GM23338 (cell line): ENCODE measurements at regions not wholly inside any gene's neighbourhood (a gene's known extent, or its start where the extent isn't known, plus 50 kb on each side); places are given as distances from the start of the nearest gene placed in this dataset.

Experiments
- CREB1 ChIP-seq: fragments of 250-450 bp; sonication (Bioruptor Pico); IDR thresholded peaks from 2 replicates; pipeline ENCODE4 v1.5.0; 2020; ENCODE audit warnings: low read depth, mild to moderate bottlenecking, moderate library complexity
- EZH2 ChIP-seq: fragments of 200-600 bp; sonication (generic); IDR thresholded peaks from one replicate; pipeline ENCODE4 v1.8.0; 2017; ENCODE audit warnings: antibody characterized with exemption, mild to moderate bottlenecking, low read depth; ENCODE audit not compliant: unreplicated experiment
- EZH2phosphoT487 ChIP-seq: fragments of 200-600 bp; sonication (generic); IDR thresholded peaks from one replicate; pipeline ENCODE4 v1.8.1; 2018; ENCODE audit warnings: antibody characterized with exemption; ENCODE audit not compliant: unreplicated experiment
- JUNB ChIP-seq: IDR thresholded peaks from one replicate; pipeline ENCODE4 v1.6.1; 2016; ENCODE audit warnings: antibody characterized with exemption; ENCODE audit not compliant: unreplicated experiment
- POLR2AphosphoS5 ChIP-seq: IDR thresholded peaks from 2 replicates; pipeline ENCODE4 v1.6.1; 2016; ENCODE audit warnings: antibody characterized with exemption, low read depth
- ZNF114 ChIP-seq: fragments of 250-450 bp; sonication (Bioruptor Pico); IDR thresholded peaks from 2 replicates; pipeline ENCODE4 v1.5.0; 2020; ENCODE audit warnings: mild to moderate bottlenecking, moderate library complexity
- TF ChIP-seq, protein P1 (sequence below), 2 experiments: fragments of 200-600 bp in 1 of 2; sonication (generic) in 1 of 2; conservative IDR thresholded peaks; 2 replicates each; pipeline versions ENCODE4 v1.5.1 to v1.6.1; 2016 to 2017; ENCODE audit warnings: antibody characterized with exemption in 2 of 2, low read depth in 2 of 2, mild to moderate bottlenecking in 2 of 2, moderate library complexity in 1 of 2
- TF ChIP-seq, protein P2 (sequence below): IDR thresholded peaks from one replicate; pipeline ENCODE4 v1.6.1; 2018; ENCODE audit warnings: antibody characterized with exemption; ENCODE audit not compliant: unreplicated experiment
- TF ChIP-seq, protein P3 (sequence below): IDR thresholded peaks from 2 replicates; pipeline ENCODE4 v1.6.1; 2016; ENCODE audit warnings: antibody characterized with exemption

DNA sequence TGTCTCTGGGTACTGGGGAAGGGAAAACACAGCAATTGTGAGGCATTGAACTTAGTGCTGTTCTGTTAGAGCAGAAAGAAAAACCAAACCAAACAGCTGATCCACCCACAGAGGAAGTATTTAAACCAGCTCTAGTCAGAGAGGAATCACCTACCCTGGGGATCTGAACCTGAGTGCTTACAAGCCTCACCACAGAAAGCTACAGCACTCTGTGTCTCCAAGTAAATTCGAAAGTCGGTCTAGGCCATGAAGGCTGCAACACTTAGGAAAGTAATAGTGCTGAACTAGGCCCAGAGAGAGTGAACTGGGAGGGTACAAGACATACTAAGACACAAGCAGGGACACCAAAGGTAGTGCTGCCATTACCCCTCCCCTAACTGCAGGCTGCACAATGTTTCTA, 142.2 kb upstream of the CXorf51A start:
- TF ChIP-seq, protein P1, sequence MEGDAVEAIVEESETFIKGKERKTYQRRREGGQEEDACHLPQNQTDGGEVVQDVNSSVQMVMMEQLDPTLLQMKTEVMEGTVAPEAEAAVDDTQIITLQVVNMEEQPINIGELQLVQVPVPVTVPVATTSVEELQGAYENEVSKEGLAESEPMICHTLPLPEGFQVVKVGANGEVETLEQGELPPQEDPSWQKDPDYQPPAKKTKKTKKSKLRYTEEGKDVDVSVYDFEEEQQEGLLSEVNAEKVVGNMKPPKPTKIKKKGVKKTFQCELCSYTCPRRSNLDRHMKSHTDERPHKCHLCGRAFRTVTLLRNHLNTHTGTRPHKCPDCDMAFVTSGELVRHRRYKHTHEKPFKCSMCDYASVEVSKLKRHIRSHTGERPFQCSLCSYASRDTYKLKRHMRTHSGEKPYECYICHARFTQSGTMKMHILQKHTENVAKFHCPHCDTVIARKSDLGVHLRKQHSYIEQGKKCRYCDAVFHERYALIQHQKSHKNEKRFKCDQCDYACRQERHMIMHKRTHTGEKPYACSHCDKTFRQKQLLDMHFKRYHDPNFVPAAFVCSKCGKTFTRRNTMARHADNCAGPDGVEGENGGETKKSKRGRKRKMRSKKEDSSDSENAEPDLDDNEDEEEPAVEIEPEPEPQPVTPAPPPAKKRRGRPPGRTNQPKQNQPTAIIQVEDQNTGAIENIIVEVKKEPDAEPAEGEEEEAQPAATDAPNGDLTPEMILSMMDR (conservative IDR thresholded peaks at IDR 0.05; ENCODE audit: low read depth in 2 of 2), result no peak
- TF ChIP-seq EZH2 (no peak), CREB1 (CRISPR knock-in tag) (no peak), POLR2AphosphoS5 (no peak), EZH2phosphoT487 (no peak), JUNB (no peak), ZNF114 (CRISPR knock-in tag) (no peak)
- TF ChIP-seq, protein P2, sequence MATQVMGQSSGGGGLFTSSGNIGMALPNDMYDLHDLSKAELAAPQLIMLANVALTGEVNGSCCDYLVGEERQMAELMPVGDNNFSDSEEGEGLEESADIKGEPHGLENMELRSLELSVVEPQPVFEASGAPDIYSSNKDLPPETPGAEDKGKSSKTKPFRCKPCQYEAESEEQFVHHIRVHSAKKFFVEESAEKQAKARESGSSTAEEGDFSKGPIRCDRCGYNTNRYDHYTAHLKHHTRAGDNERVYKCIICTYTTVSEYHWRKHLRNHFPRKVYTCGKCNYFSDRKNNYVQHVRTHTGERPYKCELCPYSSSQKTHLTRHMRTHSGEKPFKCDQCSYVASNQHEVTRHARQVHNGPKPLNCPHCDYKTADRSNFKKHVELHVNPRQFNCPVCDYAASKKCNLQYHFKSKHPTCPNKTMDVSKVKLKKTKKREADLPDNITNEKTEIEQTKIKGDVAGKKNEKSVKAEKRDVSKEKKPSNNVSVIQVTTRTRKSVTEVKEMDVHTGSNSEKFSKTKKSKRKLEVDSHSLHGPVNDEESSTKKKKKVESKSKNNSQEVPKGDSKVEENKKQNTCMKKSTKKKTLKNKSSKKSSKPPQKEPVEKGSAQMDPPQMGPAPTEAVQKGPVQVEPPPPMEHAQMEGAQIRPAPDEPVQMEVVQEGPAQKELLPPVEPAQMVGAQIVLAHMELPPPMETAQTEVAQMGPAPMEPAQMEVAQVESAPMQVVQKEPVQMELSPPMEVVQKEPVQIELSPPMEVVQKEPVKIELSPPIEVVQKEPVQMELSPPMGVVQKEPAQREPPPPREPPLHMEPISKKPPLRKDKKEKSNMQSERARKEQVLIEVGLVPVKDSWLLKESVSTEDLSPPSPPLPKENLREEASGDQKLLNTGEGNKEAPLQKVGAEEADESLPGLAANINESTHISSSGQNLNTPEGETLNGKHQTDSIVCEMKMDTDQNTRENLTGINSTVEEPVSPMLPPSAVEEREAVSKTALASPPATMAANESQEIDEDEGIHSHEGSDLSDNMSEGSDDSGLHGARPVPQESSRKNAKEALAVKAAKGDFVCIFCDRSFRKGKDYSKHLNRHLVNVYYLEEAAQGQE, result no peak
- TF ChIP-seq, protein P3, sequence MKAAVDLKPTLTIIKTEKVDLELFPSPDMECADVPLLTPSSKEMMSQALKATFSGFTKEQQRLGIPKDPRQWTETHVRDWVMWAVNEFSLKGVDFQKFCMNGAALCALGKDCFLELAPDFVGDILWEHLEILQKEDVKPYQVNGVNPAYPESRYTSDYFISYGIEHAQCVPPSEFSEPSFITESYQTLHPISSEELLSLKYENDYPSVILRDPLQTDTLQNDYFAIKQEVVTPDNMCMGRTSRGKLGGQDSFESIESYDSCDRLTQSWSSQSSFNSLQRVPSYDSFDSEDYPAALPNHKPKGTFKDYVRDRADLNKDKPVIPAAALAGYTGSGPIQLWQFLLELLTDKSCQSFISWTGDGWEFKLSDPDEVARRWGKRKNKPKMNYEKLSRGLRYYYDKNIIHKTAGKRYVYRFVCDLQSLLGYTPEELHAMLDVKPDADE, result no peak
